IPS-18c (cell line): ENCODE measurements at regions not wholly inside any gene's neighbourhood (a gene's known extent, or its start where the extent isn't known, plus 50 kb on each side); places are given as distances from the start of the nearest gene placed in this dataset.

Source experiments
- H3K4me3 ChIP-seq: 2 replicates; pipeline ENCODE4 v1.7.0; 2013; ENCODE audit warnings: low read depth, mild to moderate bottlenecking, low read length, moderate library complexity; ENCODE audit not compliant: insufficient read depth
- H3K9me3 ChIP-seq: one replicate; pipeline ENCODE4 v1.6.1; 2013; ENCODE audit warnings: mild to moderate bottlenecking, low read length, moderate library complexity; ENCODE audit not compliant: control insufficient read depth, insufficient read depth

- H3K4me3 ChIP-seq = no peak overlapping the region
Measured at GRCh38 chr5:90170261-90170660, 239.3 kb downstream of the CETN3 start.

GRCh38 chr5:90169078-90169477 is 240.5 kb downstream of the CETN3 start:
- Histone ChIP-seq H3K9me3 (no peaks in the 10 kb centered on the region), H3K4me3 (no peak overlapping the region)

More at GRCh38 chr5:90170261-90170660, 239.3 kb downstream of the CETN3 start:
- H3K9me3 ChIP-seq = no peaks in the 10 kb centered on the region

GRCh38 chr5:90168399-90168798 is 241.2 kb downstream of the CETN3 start:
- no peaks in the 10 kb centered on the region for H3K9me3 ChIP-seq
- H3K4me3 ChIP-seq = no peak overlapping the region

- no peak overlapping the region for H3K4me3 ChIP-seq
Measured at GRCh38 chr5:90166816-90167215, 242.7 kb downstream of the CETN3 start.

GRCh38 chr5:90162324-90162723 is 247.2 kb downstream of the CETN3 start:
- Histone ChIP-seq H3K4me3 (no peak overlapping the region), H3K9me3 (no peaks in the 10 kb centered on the region)

More at GRCh38 chr5:90166816-90167215, 242.7 kb downstream of the CETN3 start:
- H3K9me3 ChIP-seq = no peaks in the 10 kb centered on the region

- Histone ChIP-seq H3K9me3 (no peaks in the 10 kb centered on the region), H3K4me3 (no peak overlapping the region)
Measured at GRCh38 chr5:90161414-90161813, 248.1 kb downstream of the CETN3 start.

GRCh38 chr5:90158131-90158530 is 251.4 kb downstream of the CETN3 start:
- Histone ChIP-seq H3K4me3 (no peak overlapping the region), H3K9me3 (no peaks in the 10 kb centered on the region)

- H3K9me3 ChIP-seq = no peaks in the 10 kb centered on the region
- no peak overlapping the region for H3K4me3 ChIP-seq
Measured at GRCh38 chr5:90153031-90153430, 256.5 kb downstream of the CETN3 start.

GRCh38 chr5:90144625-90145327 is 264.8 kb downstream of the CETN3 start:
- Histone ChIP-seq H3K9me3 (no peaks in the 10 kb centered on the region), H3K4me3 (no peak overlapping the region)

GRCh38 chr5:90142541-90142940 is 267.0 kb downstream of the CETN3 start:
- no peak overlapping the region for H3K4me3 ChIP-seq
- no peaks in the 10 kb centered on the region for H3K9me3 ChIP-seq

- H3K4me3 ChIP-seq = no peak overlapping the region
Measured at GRCh38 chr5:90141984-90142383, 267.6 kb downstream of the CETN3 start.

GRCh38 chr5:90136952-90137528 is 272.5 kb downstream of the CETN3 start:
- Histone ChIP-seq H3K9me3 (no peaks in the 10 kb centered on the region), H3K4me3 (no peak overlapping the region)

More at GRCh38 chr5:90141984-90142383, 267.6 kb downstream of the CETN3 start:
- H3K9me3 ChIP-seq = no peaks in the 10 kb centered on the region

GRCh38 chr5:90135779-90136378 is 273.7 kb downstream of the CETN3 start:
- no peak overlapping the region for H3K4me3 ChIP-seq
- H3K9me3 ChIP-seq = no peaks in the 10 kb centered on the region

- Histone ChIP-seq H3K9me3 (no peaks in the 10 kb centered on the region), H3K4me3 (no peak overlapping the region)
Measured at GRCh38 chr5:90134892-90135291, 274.7 kb downstream of the CETN3 start.

GRCh38 chr5:90134381-90134780 is 275.2 kb downstream of the CETN3 start:
- Histone ChIP-seq H3K4me3 (no peak overlapping the region), H3K9me3 (no peaks in the 10 kb centered on the region)

- no peaks in the 10 kb centered on the region for H3K9me3 ChIP-seq
- no peak overlapping the region for H3K4me3 ChIP-seq
Measured at GRCh38 chr5:90133941-90134340, 275.6 kb downstream of the CETN3 start.

GRCh38 chr5:90131383-90132133 is 278.0 kb downstream of the CETN3 start:
- Histone ChIP-seq H3K9me3 (no peaks in the 10 kb centered on the region), H3K4me3 (no peak overlapping the region)

GRCh38 chr5:90128551-90128950 is 281.0 kb downstream of the CETN3 start:
- Histone ChIP-seq H3K9me3 (no peaks in the 10 kb centered on the region), H3K4me3 (no peak overlapping the region)
